Neural cell (in vitro differentiated cells): ENCODE measurements at regions not wholly inside any gene's neighbourhood (a gene's known extent, or its start where the extent isn't known, plus 50 kb on each side); places are given as distances from the start of the nearest gene placed in this dataset.
A peak's percentile ranks its signal among the peaks of the same experiment; 100 is the strongest.

ENCODE experiments used
- H2AFZ ChIP-seq: fragments of 200-600, 300-800 bp; sonication (generic), shearing (Covaris generic); 2 replicates; pipeline ENCODE4 v1.6.0; 2014; ENCODE audit warnings: low read depth, mild to moderate bottlenecking, antibody characterized with exemption, low read length, moderate library complexity
- H3F3A ChIP-seq: fragments of 200-600 bp; shearing (Covaris generic); 2 replicates; pipeline ENCODE4 v1.6.1; 2016; ENCODE audit warnings: mild to moderate bottlenecking, moderate library complexity, mixed read lengths, antibody characterized with exemption, low read length; ENCODE audit not compliant: insufficient read depth, poor library complexity, severe bottlenecking
- H3K27ac ChIP-seq: fragments of 200-600, 300-800 bp; sonication (generic), shearing (Covaris generic); 2 replicates; pipeline ENCODE4 v1.5.1; 2014; ENCODE audit warnings: mild to moderate bottlenecking, low read length, moderate library complexity
- H3K27me3 ChIP-seq: fragments of 300-800, 200-600 bp; sonication (generic), shearing (Covaris generic); 2 replicates; pipeline ENCODE4 v1.6.0; 2014; ENCODE audit warnings: mild to moderate bottlenecking, low read depth, low read length, moderate library complexity; ENCODE audit not compliant: insufficient read depth
- H3K36me3 ChIP-seq: fragments of 300-800, 200-600 bp; sonication (generic), shearing (Covaris generic); 2 replicates; pipeline ENCODE4 v1.5.1; 2014; ENCODE audit warnings: mild to moderate bottlenecking, antibody characterized with exemption, low read length, moderate library complexity; ENCODE audit not compliant: insufficient read depth
- H3K4me2 ChIP-seq: fragments of 300-800, 200-600 bp; sonication (generic), shearing (Covaris generic); 2 replicates; pipeline ENCODE4 v1.6.0; 2014; ENCODE audit warnings: mild to moderate bottlenecking, low read length
- H3K4me3 ChIP-seq: fragments of 300-800, 200-600 bp; sonication (generic), shearing (Covaris generic); 2 replicates; pipeline ENCODE4 v1.5.1; 2014; ENCODE audit warnings: mild to moderate bottlenecking, low read length, moderate library complexity
- H3K79me2 ChIP-seq: fragments of 200-600 bp; shearing (Covaris generic); replicated peaks from 2 replicates; pipeline ENCODE4 v1.6.0; 2014; ENCODE audit warnings: mild to moderate bottlenecking, low read length, moderate library complexity; ENCODE audit not compliant: insufficient read depth
- H3K9ac ChIP-seq: fragments of 300-800, 200-600 bp; sonication (generic), shearing (Covaris generic); 2 replicates; pipeline ENCODE4 v1.6.1; 2016; ENCODE audit warnings: mild to moderate bottlenecking, low read length, mixed read lengths
- H3K9me2 ChIP-seq: fragments of 200-600 bp; shearing (Covaris generic); 2 replicates; pipeline ENCODE4 v1.6.1; 2016; ENCODE audit warnings: mild to moderate bottlenecking, low read length, mixed read lengths; ENCODE audit not compliant: insufficient read depth
- H3K9me3 ChIP-seq: fragments of 200-600, 300-800 bp; sonication (generic), shearing (Covaris generic); 2 replicates; pipeline ENCODE4 v1.6.1; 2016; ENCODE audit warnings: mild to moderate bottlenecking, mixed run types, low read length, moderate library complexity, mixed read lengths
- H4K20me1 ChIP-seq: fragments of 200-600 bp; shearing (Covaris generic); 2 replicates; pipeline ENCODE4 v1.6.1; 2016; ENCODE audit warnings: mild to moderate bottlenecking, mixed run types; ENCODE audit not compliant: insufficient read depth
- CTCF ChIP-seq: fragments of 450-650 bp; IDR thresholded peaks from 2 replicates; pipeline ENCODE4 v1.5.1; 2014; ENCODE audit warnings: antibody characterized with exemption, mild to moderate bottlenecking, moderate library complexity; ENCODE audit not compliant: poor library complexity, severe bottlenecking
- EP300 ChIP-seq: fragments of 450-650 bp; conservative IDR thresholded peaks from 2 replicates; pipeline ENCODE4 v1.6.1; 2014; ENCODE audit warnings: antibody characterized with exemption, mild to moderate bottlenecking, moderate library complexity; ENCODE audit not compliant: poor library complexity, severe bottlenecking
- EZH2 ChIP-seq: fragments of 200-600, 300-800 bp; shearing (Covaris generic), sonication (generic); IDR thresholded peaks from 2 replicates; pipeline ENCODE4 v1.6.1; 2014; ENCODE audit warnings: antibody characterized with exemption, low read length, borderline replicate concordance, mild to moderate bottlenecking; ENCODE audit not compliant: insufficient read depth, poor library complexity, severe bottlenecking
- MXI1 ChIP-seq: fragments of 450-650 bp; conservative IDR thresholded peaks from 2 replicates; pipeline ENCODE4 v1.6.1; 2014; ENCODE audit warnings: antibody characterized with exemption, mild to moderate bottlenecking; ENCODE audit not compliant: poor library complexity, severe bottlenecking
- POLR2AphosphoS5 ChIP-seq: IDR thresholded peaks from 2 replicates; pipeline ENCODE4 v1.6.1; 2012
- RAD21 ChIP-seq: fragments of 450-650 bp; conservative IDR thresholded peaks from 2 replicates; pipeline ENCODE4 v1.6.1; 2014; ENCODE audit warnings: antibody characterized with exemption, mild to moderate bottlenecking, moderate library complexity
- REST ChIP-seq: IDR thresholded peaks from 2 replicates; pipeline ENCODE4 v1.6.1; 2012; ENCODE audit warnings: borderline replicate concordance
- SMC3 ChIP-seq: fragments of 450-650 bp; conservative IDR thresholded peaks from 2 replicates; pipeline ENCODE4 v1.6.1; 2014; ENCODE audit warnings: antibody characterized with exemption, mild to moderate bottlenecking, moderate library complexity; ENCODE audit not compliant: poor library complexity
- TAF1 ChIP-seq: IDR thresholded peaks from 2 replicates; pipeline ENCODE4 v1.6.1; 2012; ENCODE audit warnings: low read depth

GRCh38 chr22:34410111-34410510 is 489.8 kb upstream of the LARGE1 start:
- Histone ChIP-seq H3K4me3 (no peak overlapping the region), H3K36me3 (no peaks in the 10 kb centered on the region), H4K20me1 (no peaks in the 10 kb centered on the region), H3K79me2 (no peaks in the 10 kb centered on the region), H3K4me2 (no peak overlapping the region), H2AFZ (no peak overlapping the region), H3K27ac (no peak overlapping the region), H3K9me2 (no peaks in the 10 kb centered on the region), H3F3A (no peaks in the 10 kb centered on the region), H3K9me3 (no peaks in the 10 kb centered on the region), H3K9ac (no peak overlapping the region), H3K27me3 (no peaks in the 10 kb centered on the region)
- TF ChIP-seq CTCF (no peak), RAD21 (no peak), POLR2AphosphoS5 (no peak), MXI1 (no peak), SMC3 (no peak), REST (no peak), EP300 (no peak), EZH2 (no peak), TAF1 (no peak)

GRCh38 chr22:34414467-34415440 is 494.5 kb upstream of the LARGE1 start:
- Histone ChIP-seq H3K27ac (no peak overlapping the region), H3F3A (no peaks in the 10 kb centered on the region), H3K9me2 (no peaks in the 10 kb centered on the region), H3K27me3 (no peaks in the 10 kb centered on the region), H2AFZ (no peak overlapping the region), H3K4me3 (no peak overlapping the region), H4K20me1 (no peaks in the 10 kb centered on the region), H3K79me2 (no peaks in the 10 kb centered on the region), H3K9ac (no peak overlapping the region), H3K4me2 (no peak overlapping the region), H3K9me3 (no peaks in the 10 kb centered on the region), H3K36me3 (no peaks in the 10 kb centered on the region)
- TF ChIP-seq REST, result peak; percentile 47
- peak; percentile 37 for TF ChIP-seq SMC3
- TF ChIP-seq RAD21, result peak; percentile 52
- TF ChIP-seq CTCF, result peak; percentile 49
- no peak for TF ChIP-seq TAF1
- TF ChIP-seq POLR2AphosphoS5, result no peak
